ENCODE measurements at regions not wholly inside any gene's neighbourhood (a gene's known extent, or its start where the extent isn't known, plus 50 kb on each side); places are given as distances from the start of the nearest gene placed in this dataset.

DNA sequence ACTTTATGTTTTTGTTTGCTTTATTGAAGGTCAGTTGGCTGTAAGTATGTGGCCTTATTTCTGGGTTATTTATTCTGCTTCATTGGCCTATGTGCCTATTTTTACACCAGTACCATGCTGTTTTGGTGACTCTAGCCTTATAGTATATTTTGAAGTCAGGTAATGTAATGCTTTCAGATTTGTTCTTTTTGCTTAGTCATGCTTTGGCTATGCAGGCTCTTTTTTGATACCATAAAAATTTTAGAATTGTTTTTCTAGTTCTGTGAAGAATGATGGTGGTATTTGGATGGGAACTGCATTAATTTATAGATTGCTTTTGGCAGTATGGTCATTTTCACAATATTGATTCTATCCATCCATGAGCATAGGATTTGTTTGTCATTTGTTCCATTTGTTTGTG, 63.5 kb upstream of the TTC14 start:
- no peak for DNase-seq (ENCODE audit: low read depth)

- DNase-seq (ENCODE audit: low read depth), result no peak
Observed at GRCh38 chr3:180543877-180544276, 58.1 kb upstream of the TTC14 start.

- DNase-seq (ENCODE audit: low read depth), result no peak
Observed at GRCh38 chr3:180546863-180547262, 55.1 kb upstream of the TTC14 start.

- DNase-seq (ENCODE audit: low read depth), result peak; percentile 15
Observed at GRCh38 chr3:180548050-180548449, 53.9 kb upstream of the TTC14 start.

Measured in M059J (cell line).